ENCODE measurements at regions not wholly inside any gene's neighbourhood (a gene's known extent, or its start where the extent isn't known, plus 50 kb on each side); places are given as distances from the start of the nearest gene placed in this dataset.

GRCh38 chr13:22235950-22236290, 565.0 kb downstream of the FGF9 start:
- Histone ChIP-seq H3K79me1 (ENCODE audit: low read depth in 1 of 2, low read length in 2 of 2) (no peaks in the 10 kb centered on the region), H3K18ac (ENCODE audit: low read depth, low read length) (no peak overlapping the region), H3K4me3 (ENCODE audit: insufficient read depth, low read depth, low read length) (no peak overlapping the region), H3K9ac (ENCODE audit: low read depth, low read length) (no peak overlapping the region), H2AK9ac (replicated peaks; ENCODE audit: low read depth, low read length, poor library complexity) (no peak overlapping the region), H3K23ac (ENCODE audit: low read depth, low read length) (no peak overlapping the region), H2BK15ac (ENCODE audit: low read depth, low read length) (no peak overlapping the region), H3K14ac (replicated peaks; ENCODE audit: low read depth, low read length) (no peak overlapping the region), H2AFZ (replicated peaks; ENCODE audit: low read length, poor library complexity) (no peak overlapping the region), H4K20me1 (ENCODE audit: insufficient read depth, low read length) (no peaks in the 10 kb centered on the region), H4K91ac (ENCODE audit: insufficient read depth, low read depth, low read length) (no peak overlapping the region), H3K56ac (ENCODE audit: extremely low read depth, insufficient read depth, low read length) (no peak overlapping the region), H2BK20ac (ENCODE audit: low read depth, low read length) (no peak overlapping the region), H3K9me3 (ENCODE audit: control insufficient read depth, insufficient read depth, low read length) (no peaks in the 10 kb centered on the region), H2BK120ac (ENCODE audit: low read depth, low read length) (no peak overlapping the region), H4K5ac (ENCODE audit: low read depth, low read length) (no peak overlapping the region), H3K4ac (ENCODE audit: low read depth, low read length) (no peak overlapping the region), H3K4me1 (ENCODE audit: control insufficient read depth, insufficient read depth, low read length) (peaks cover 5% of the 10 kb centered on the region; the same call in 1 of the 2 replicates), H3K27ac (ENCODE audit: insufficient read depth, low read length) (no peak overlapping the region), H3K27me3 (ENCODE audit: control insufficient read depth, insufficient read depth, low read length) (peaks cover 12% of the 10 kb centered on the region; the same call in 1 of the 2 replicates), H3K36me3 (ENCODE audit: control insufficient read depth, insufficient read depth, low read length) (no peaks in the 10 kb centered on the region), H2AK5ac (ENCODE audit: low read depth, low read length) (no peak overlapping the region), H4K8ac (ENCODE audit: low read depth in 2 of 2, low read length in 2 of 2) (no peak overlapping the region), H3K9me1 (ENCODE audit: insufficient read depth, low read length) (peaks cover 3% of the 10 kb centered on the region; the same call in 1 of the 2 replicates), H3K4me2 (ENCODE audit: low read depth, low read length) (no peak overlapping the region), H2BK5ac (ENCODE audit: low read depth, low read length, poor library complexity, severe bottlenecking) (no peak overlapping the region)
- dilution Hi-C loops (cut with HindIII; ENCODE audit: low sequenced_read_pairs, unreplicated experiment): no loop called here
- ChIA-PET CTCF (no interaction called here), POLR2A (ENCODE audit: unreplicated experiment) (no interaction called here)
- TF ChIP-seq MAFK (IDR thresholded peaks at IDR 0.05; ENCODE audit: low read depth, low read length): no peak
- TF ChIP-seq MAZ (IDR thresholded peaks at IDR 0.05; ENCODE audit: borderline replicate concordance, low read depth, low read length): no peak
- TF ChIP-seq RFX5 (IDR thresholded peaks at IDR 0.05; ENCODE audit: low read depth, low read length): no peak
- TF ChIP-seq ELK1 (IDR thresholded peaks at IDR 0.05; ENCODE audit: borderline replicate concordance, low read depth, low read length): no peak
- no peak for TF ChIP-seq CHD1 (IDR thresholded peaks at IDR 0.05; ENCODE audit: low read depth, low read length)
- TF ChIP-seq BHLHE40 (IDR thresholded peaks at IDR 0.05; ENCODE audit: low read depth, low read length): no peak
- no peak for TF ChIP-seq USF2 (IDR thresholded peaks at IDR 0.05; ENCODE audit: low read depth, low read length)
- TF ChIP-seq SMC3 (IDR thresholded peaks at IDR 0.05; ENCODE audit: low read depth, low read length): no peak
- no peak for TF ChIP-seq RCOR1 (IDR thresholded peaks at IDR 0.05; ENCODE audit: insufficient replicate concordance, low read length)
- no peak for TF ChIP-seq RAD21 (IDR thresholded peaks at IDR 0.05; ENCODE audit: low read length)
- no peak for TF ChIP-seq CEBPB (IDR thresholded peaks at IDR 0.05; ENCODE audit: low read depth, low read length)
- no peak for TF ChIP-seq MXI1 (IDR thresholded peaks at IDR 0.05; ENCODE audit: borderline replicate concordance, low read depth, low read length)
- TF ChIP-seq POLR2A (IDR thresholded peaks at IDR 0.05; ENCODE audit: low read depth, low read length): no peak
- no peak for TF ChIP-seq CTCF (conservative IDR thresholded peaks at IDR 0.05; ENCODE audit: low read depth, low read length)
- no peak for TF ChIP-seq NFE2L2 (IDR thresholded peaks at IDR 0.05; ENCODE audit: low read depth, low read length)
- TF ChIP-seq FOS (IDR thresholded peaks at IDR 0.05; ENCODE audit: low read depth, low read length): no peak
- DNase-seq: no peak
- WGBS, 2 experiments (ENCODE audit: extremely low coverage in 2 of 2, insufficient read length in 1 of 2): no CpG with 5 or more reads among the region's 2 CpGs
- in situ Hi-C loops (cut with MboI; ENCODE audit: low sequenced_read_pairs): no loop called here
- BruUV-seq (replicated peaks): no TSS peak
- ATAC-seq (ENCODE audit: low read depth): no peak
- intact Hi-C loops (cut with micrococcal nuclease): no loop called here
